ENCODE measurements at regions not wholly inside any gene's neighbourhood (a gene's known extent, or its start where the extent isn't known, plus 50 kb on each side); places are given as distances from the start of the nearest gene placed in this dataset.

GRCh38 chr21:40972151-40972550, 125.2 kb upstream of the DSCAM start:
- DNase-seq (ENCODE audit: low spot score): no peak
- TF ChIP-seq CTCF (IDR thresholded peaks at IDR 0.05): no peak
- no peak for ATAC-seq (ENCODE audit: low FRiP score)

GRCh38 chr21:40976198-40977109, 129.5 kb upstream of the DSCAM start:
- DNase-seq (ENCODE audit: low spot score) (no peak), ATAC-seq (ENCODE audit: low FRiP score) (no peak)
- no peak for TF ChIP-seq CTCF (IDR thresholded peaks at IDR 0.05)

GRCh38 chr21:40985370-40985769, 138.4 kb upstream of the DSCAM start:
- DNase-seq (ENCODE audit: low spot score) (no peak), ATAC-seq (ENCODE audit: low FRiP score) (no peak)
- no peak for TF ChIP-seq CTCF (IDR thresholded peaks at IDR 0.05)

- TF ChIP-seq CTCF (IDR thresholded peaks at IDR 0.05): no peak
- no peak for DNase-seq (ENCODE audit: low spot score)
- no peak for ATAC-seq (ENCODE audit: low FRiP score)
Observed at GRCh38 chr21:40990366-40990765, 143.4 kb upstream of the DSCAM start.

- ATAC-seq (ENCODE audit: low FRiP score) (no peak), DNase-seq (ENCODE audit: low spot score) (no peak)
- no peak for TF ChIP-seq CTCF (IDR thresholded peaks at IDR 0.05)
Observed at GRCh38 chr21:40997831-40998230, 150.9 kb upstream of the DSCAM start.

GRCh38 chr21:41000838-41001237, 153.9 kb upstream of the DSCAM start:
- DNase-seq (ENCODE audit: low spot score) (no peak), ATAC-seq (ENCODE audit: low FRiP score) (no peak)
- TF ChIP-seq CTCF (IDR thresholded peaks at IDR 0.05): no peak

- DNase-seq (ENCODE audit: low spot score) (no peak), ATAC-seq (ENCODE audit: low FRiP score) (no peak)
- TF ChIP-seq CTCF (IDR thresholded peaks at IDR 0.05): no peak
Observed at GRCh38 chr21:41006636-41007035, 159.7 kb upstream of the DSCAM start.
